ENCODE measurements at regions not wholly inside any gene's neighbourhood (a gene's known extent, or its start where the extent isn't known, plus 50 kb on each side); places are given as distances from the start of the nearest gene placed in this dataset.

- ATAC-seq (no peak), DNase-seq (no peak)
- 0% methylated on average over 1 of the region's 1 CpG for WGBS (ENCODE audit: insufficient coverage, low coverage, low lambda C conversion rate, missing lambda C conversion rate)
- TF ChIP-seq CTCF (IDR thresholded peaks at IDR 0.05) (no peak), POLR2A (IDR thresholded peaks at IDR 0.05) (no peak)
- H3K27ac ChIP-seq = no peak overlapping the region
- H3K9me3 ChIP-seq = no peaks in the 10 kb centered on the region
- no peaks in the 10 kb centered on the region for H3K36me3 ChIP-seq
- no peaks in the 10 kb centered on the region for H3K27me3 ChIP-seq
- no peaks in the 10 kb centered on the region for H3K4me1 ChIP-seq
- no peak overlapping the region for H3K4me3 ChIP-seq
- intact Hi-C loops (cut with DNase I) = no loop called here
Observed at GRCh38 chr7:83306502-83306901, 143.8 kb upstream of the PCLO start.

- 89% methylated on average over 5 of the region's 5 CpGs for WGBS (ENCODE audit: insufficient coverage, low coverage, low lambda C conversion rate, missing lambda C conversion rate)
- no peak for TF ChIP-seq POLR2A (IDR thresholded peaks at IDR 0.05)
- TF ChIP-seq CTCF (IDR thresholded peaks at IDR 0.05) = no peak
- Histone ChIP-seq H3K9me3 (no peaks in the 10 kb centered on the region), H3K27me3 (no peaks in the 10 kb centered on the region), H3K4me3 (no peak overlapping the region), H3K4me1 (no peaks in the 10 kb centered on the region), H3K27ac (no peak overlapping the region), H3K36me3 (no peaks in the 10 kb centered on the region)
- ATAC-seq (no peak), DNase-seq (no peak)
- intact Hi-C loops (cut with DNase I) = no loop called here
Observed at GRCh38 chr7:83305027-83305426, 142.3 kb upstream of the PCLO start.

GRCh38 chr7:83301416-83301815, 138.7 kb upstream of the PCLO start:
- intact Hi-C loops (cut with DNase I) = no loop called here
- DNase-seq (no peak), ATAC-seq (no peak)
- H3K27me3 ChIP-seq = no peaks in the 10 kb centered on the region
- H3K27ac ChIP-seq = no peak overlapping the region
- H3K4me3 ChIP-seq = no peak overlapping the region
- no peaks in the 10 kb centered on the region for H3K36me3 ChIP-seq
- TF ChIP-seq CTCF (IDR thresholded peaks at IDR 0.05) (no peak), POLR2A (IDR thresholded peaks at IDR 0.05) (no peak)
- H3K4me1 ChIP-seq = no peaks in the 10 kb centered on the region
- H3K9me3 ChIP-seq = no peaks in the 10 kb centered on the region
- WGBS (ENCODE audit: insufficient coverage, low coverage, low lambda C conversion rate, missing lambda C conversion rate) = 38% methylated on average over 1 of the region's 1 CpG

- no peaks in the 10 kb centered on the region for H3K27me3 ChIP-seq
- H3K4me1 ChIP-seq = no peaks in the 10 kb centered on the region
- no peak overlapping the region for H3K27ac ChIP-seq
- H3K9me3 ChIP-seq = no peaks in the 10 kb centered on the region
- TF ChIP-seq POLR2A (IDR thresholded peaks at IDR 0.05) = no peak
- no peak for TF ChIP-seq CTCF (IDR thresholded peaks at IDR 0.05)
- ATAC-seq = no peak
- no peak overlapping the region for H3K4me3 ChIP-seq
- H3K36me3 ChIP-seq = no peaks in the 10 kb centered on the region
- DNase-seq = no peak
- 73% methylated on average over 4 of the region's 4 CpGs for WGBS (ENCODE audit: insufficient coverage, low coverage, low lambda C conversion rate, missing lambda C conversion rate)
- intact Hi-C loops (cut with DNase I) = no loop called here
Observed at GRCh38 chr7:83290211-83290610, 127.5 kb upstream of the PCLO start.

- 34% methylated on average over 5 of the region's 5 CpGs for WGBS (ENCODE audit: insufficient coverage, low coverage, low lambda C conversion rate, missing lambda C conversion rate)
- no peak for DNase-seq
- Histone ChIP-seq H3K27me3 (no peaks in the 10 kb centered on the region), H3K9me3 (no peaks in the 10 kb centered on the region), H3K4me1 (no peaks in the 10 kb centered on the region), H3K4me3 (no peak overlapping the region), H3K36me3 (no peaks in the 10 kb centered on the region), H3K27ac (no peak overlapping the region)
- ATAC-seq = no peak
- intact Hi-C loops (cut with DNase I) = no loop called here
- TF ChIP-seq POLR2A (IDR thresholded peaks at IDR 0.05) = no peak
- no peak for TF ChIP-seq CTCF (IDR thresholded peaks at IDR 0.05)
Observed at GRCh38 chr7:83289419-83289993, 126.8 kb upstream of the PCLO start.

Measured in right lobe of liver (tissue), 6 donors.